Thyroid gland (tissue), 4 donors: ENCODE measurements at regions not wholly inside any gene's neighbourhood (a gene's known extent, or its start where the extent isn't known, plus 50 kb on each side); places are given as distances from the start of the nearest gene placed in this dataset.

Experiments used
- DNase-seq, 2 donors: peaks; one replicate each; pipeline ENCODE4 v3.0.0-alpha.2; 2019
- H3K27ac ChIP-seq, 3 donors: fragments of 200-600 bp; sonication (generic); 1 replicate in 2 of 3; 2 replicates in 1 of 3; pipeline ENCODE4 v1.5.1; 2016 to 2019; ENCODE audit warnings: mild to moderate bottlenecking in 1 of 3, moderate library complexity in 1 of 3
- H3K27me3 ChIP-seq: fragments of 200-600 bp; sonication (generic); one replicate; pipeline ENCODE4 v1.5.1; 2019
- H3K36me3 ChIP-seq, 2 donors: fragments of 200-600 bp; sonication (generic); one replicate each; pipeline ENCODE4 v1.5.1; 2016 to 2019
- H3K4me1 ChIP-seq, 2 donors: fragments of 200-600 bp; sonication (generic); one replicate each; pipeline ENCODE4 v1.5.1; 2017 to 2019
- H3K4me3 ChIP-seq, 3 donors: fragments of 200-600 bp; sonication (generic); replicated peaks in 1 of 3; 1 replicate in 2 of 3; 2 replicates in 1 of 3; pipeline ENCODE4 v1.5.1; 2016; ENCODE audit warnings: mild to moderate bottlenecking in 1 of 3
- H3K9me3 ChIP-seq: fragments of 200-600 bp; sonication (generic); one replicate; pipeline ENCODE4 v1.5.1; 2017
- CTCF ChIP-seq, 6 experiments: fragments of 200-600 bp in 3 of 6; fragments of 450-650 bp in 3 of 6; sonication (generic) in 3 of 6; IDR thresholded peaks; one replicate each; pipeline ENCODE4 v1.5.1; 2016 to 2019; ENCODE audit warnings: antibody characterized with exemption in 6 of 6, mild to moderate bottlenecking in 2 of 6, inconsistent platforms in 1 of 6, moderate library complexity in 1 of 6
- POLR2A ChIP-seq, 2 donors: fragments of 450-650 bp; IDR thresholded peaks; one replicate each; pipeline ENCODE4 v1.6.1; 2017; ENCODE audit warnings: antibody characterized with exemption in 2 of 2, mild to moderate bottlenecking in 2 of 2, moderate library complexity in 1 of 2
- WGBS, 2 donors: methylation state at CpG; one replicate each; pipeline ENCODE4 v1.1.5; 2017; 5-methylcytosine and 5-hydroxymethylcytosine counted together
- intact Hi-C: fragments of 100-400 bp; cut with DNase I; formaldehyde crosslinking; loops from one replicate; pipeline ENCODE4 v1.15.1; 2023

DNA sequence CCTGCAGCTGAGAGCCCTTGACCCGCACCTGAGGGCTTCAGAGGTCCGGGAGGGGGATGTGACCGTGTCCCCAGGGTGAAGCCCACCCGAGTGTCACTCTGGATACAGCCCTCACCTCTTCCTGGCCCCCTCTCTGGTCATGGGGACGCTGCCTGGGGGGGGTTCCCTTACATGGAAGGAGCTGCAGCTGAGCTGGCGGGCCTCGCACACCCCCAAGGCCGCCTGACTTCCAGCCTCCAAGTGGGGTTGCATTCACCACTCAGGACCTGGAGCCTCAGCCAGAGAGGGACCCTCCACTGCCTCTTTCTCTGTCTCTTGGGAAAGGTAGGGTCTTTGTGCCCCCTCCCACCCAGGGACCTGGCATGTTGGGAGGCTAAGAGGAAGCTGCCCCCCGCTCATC is 284.6 kb downstream of the SEC14L1 start:
- no peaks in the 10 kb centered on the region for H3K27me3 ChIP-seq
- WGBS, 2 donors = 58 to 62% methylated on average over 4 to 6 of the region's 9 CpGs
- no peak for DNase-seq
- H3K4me1 ChIP-seq = peaks cover 68 to 97% of the 10 kb centered on the region in 2 donors
- TF ChIP-seq CTCF (IDR thresholded peaks at IDR 0.05) (no peak), POLR2A (IDR thresholded peaks at IDR 0.05) (no peak)
- H3K9me3 ChIP-seq = no peaks in the 10 kb centered on the region
- H3K36me3 ChIP-seq = no peaks in the 10 kb centered on the region
- H3K27ac ChIP-seq = peak overlapping the region; percentile 82 to 95 (median 85)
- H3K4me3 ChIP-seq = no peak overlapping the region
- intact Hi-C loops = loop anchor here (5.0 kb wide), 2 partner anchors 43 to 93 kb away; no protein-coding TSS in a partner anchor

DNA sequence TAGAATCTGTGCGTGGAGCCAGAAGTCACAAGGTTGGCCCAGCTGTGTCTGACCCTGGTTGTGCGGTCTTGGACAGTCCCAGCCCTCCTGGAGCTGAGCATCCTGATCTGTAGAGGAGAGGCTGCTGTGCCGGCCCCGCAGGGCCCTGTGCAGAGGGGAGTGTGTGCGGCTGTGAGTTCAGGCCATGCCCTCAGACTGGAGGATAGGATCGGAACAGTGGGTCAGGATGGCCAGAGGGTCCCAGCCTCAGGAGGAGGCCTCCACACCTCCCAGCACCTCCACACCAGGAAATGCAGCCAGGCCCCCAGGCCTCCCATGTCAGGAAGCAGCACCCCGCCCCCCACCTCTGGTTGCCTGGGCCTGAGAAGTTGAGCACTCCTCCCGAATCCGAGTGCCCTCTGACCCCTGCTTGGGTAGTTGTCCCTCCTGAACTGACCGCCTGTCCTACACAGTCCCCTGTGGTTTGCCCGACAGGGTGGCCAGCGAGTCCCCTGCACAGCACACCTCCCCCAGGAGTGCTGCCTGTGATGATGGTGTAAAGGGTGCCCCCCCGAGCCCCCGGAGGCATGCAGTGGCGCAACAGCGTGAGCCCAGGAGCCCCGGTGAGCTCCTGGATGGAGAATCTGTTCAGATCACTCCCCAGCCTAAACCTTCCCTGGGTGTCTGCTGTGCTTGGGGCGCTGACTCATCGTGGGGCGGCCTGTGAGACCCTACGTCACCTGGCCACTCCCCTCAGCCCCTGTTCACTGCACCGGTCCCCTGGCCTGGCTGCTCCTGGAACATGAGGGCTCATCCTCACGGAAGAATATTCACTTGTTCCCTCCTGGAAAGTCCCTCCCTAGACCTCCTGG is 285.2 kb downstream of the SEC14L1 start:
- peak in 1 of 2 donors; percentile 48 for DNase-seq
- Histone ChIP-seq H3K27ac (peak overlapping the region in 2 of 3 donors; percentile 82 to 85), H3K27me3 (no peaks in the 10 kb centered on the region), H3K36me3 (no peaks in the 10 kb centered on the region), H3K4me3 (no peak overlapping the region), H3K4me1 (peaks cover 68 to 97% of the 10 kb centered on the region in 2 donors), H3K9me3 (no peaks in the 10 kb centered on the region)
- intact Hi-C loops = loop anchor here (2.0 to 5.0 kb wide), 3 partner anchors 44 to 94 kb away; no protein-coding TSS in a partner anchor
- TF ChIP-seq CTCF (IDR thresholded peaks at IDR 0.05) (no peak), POLR2A (IDR thresholded peaks at IDR 0.05) (no peak)
- 76 to 82% methylated on average over 9 to 19 of the region's 23 CpGs for WGBS, 2 donors

GRCh38 chr17:77426676-77427386 is 286.1 kb downstream of the SEC14L1 start:
- TF ChIP-seq CTCF (IDR thresholded peaks at IDR 0.05) = no peak
- TF ChIP-seq POLR2A (IDR thresholded peaks at IDR 0.05) = no peak
- Histone ChIP-seq H3K36me3 (no peaks in the 10 kb centered on the region), H3K27ac (peak overlapping the region; percentile 57 to 85 (median 82)), H3K27me3 (no peaks in the 10 kb centered on the region), H3K9me3 (no peaks in the 10 kb centered on the region), H3K4me3 (no peak overlapping the region), H3K4me1 (peaks cover 60 to 90% of the 10 kb centered on the region in 2 donors)
- intact Hi-C loops = loop anchor here (2.0 to 5.0 kb wide), 3 partner anchors 45 to 95 kb away; no protein-coding TSS in a partner anchor
- 83 to 89% methylated on average over 11 of the region's 11 CpGs for WGBS, 2 donors
- DNase-seq = no peak

DNA sequence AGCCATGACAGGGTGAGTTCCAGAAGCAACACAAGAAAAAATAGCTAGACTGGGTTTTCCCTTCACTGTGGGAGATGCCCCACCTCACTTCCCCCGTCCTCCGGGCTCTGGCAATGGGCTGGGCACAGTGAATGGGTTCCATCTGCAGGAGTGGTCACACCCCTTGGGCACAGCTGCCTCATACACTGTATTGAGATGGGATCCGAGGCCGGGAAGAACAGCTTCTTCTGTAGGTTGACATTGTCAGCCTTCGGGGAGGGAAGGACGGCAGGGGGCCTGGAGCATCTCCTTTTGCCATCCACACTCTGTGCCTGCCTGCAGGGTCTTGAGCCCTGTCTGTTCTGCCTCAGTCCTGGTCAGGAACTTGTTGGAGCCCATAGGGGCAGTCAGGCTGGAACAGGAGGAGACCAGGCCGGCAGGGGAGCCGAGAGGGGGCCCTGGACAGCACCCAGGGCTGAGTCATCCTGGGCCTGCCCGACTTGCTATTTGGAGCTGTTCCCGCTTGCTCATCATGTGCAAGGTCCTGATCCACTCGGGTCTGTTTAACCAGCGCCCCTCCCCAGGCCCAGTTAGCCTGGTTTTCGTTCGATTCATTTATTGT is 286.7 kb downstream of the SEC14L1 start:
- Histone ChIP-seq H3K27ac (peak overlapping the region; percentile 57 to 85 (median 82)), H3K9me3 (no peaks in the 10 kb centered on the region), H3K27me3 (no peaks in the 10 kb centered on the region), H3K4me3 (no peak overlapping the region), H3K36me3 (no peaks in the 10 kb centered on the region), H3K4me1 (peaks cover 54 to 84% of the 10 kb centered on the region in 2 donors)
- no peak for TF ChIP-seq POLR2A (IDR thresholded peaks at IDR 0.05)
- TF ChIP-seq CTCF (IDR thresholded peaks at IDR 0.05) = no peak
- intact Hi-C loops = loop anchor here (2.0 to 5.0 kb wide), 3 partner anchors 45 to 95 kb away; no protein-coding TSS in a partner anchor
- 39 to 48% methylated on average over 9 to 12 of the region's 14 CpGs for WGBS, 2 donors
- peak; percentile 76 to 77 for DNase-seq
